Upper lobe of left lung (tissue), 4 donors: ENCODE measurements at regions not wholly inside any gene's neighbourhood (a gene's known extent, or its start where the extent isn't known, plus 50 kb on each side); places are given as distances from the start of the nearest gene placed in this dataset.
"Not testable (repeated sequence)": the region's sequence is repeated elsewhere in the genome, so short reads cannot be mapped to it uniquely, and the experiment has no call there.

ENCODE experiments used
- CTCF ChIP-seq, 6 experiments: fragments of 450-650 bp in 4 of 6; fragments of 200-600 bp in 2 of 6; sonication (generic) in 2 of 6; IDR thresholded peaks; one replicate each; pipeline ENCODE4 v1.5.1; 2016 to 2019; ENCODE audit warnings: antibody characterized with exemption in 6 of 6
- EP300 ChIP-seq, 4 donors: sonication (generic); formaldehyde crosslinking; IDR thresholded peaks; one replicate each; pipeline ENCODE4 v1.5.1; 2017; ENCODE audit warnings: antibody characterized with exemption in 4 of 4, control low read depth in 2 of 4
- POLR2A ChIP-seq, 4 donors: fragments of 450-650 bp; IDR thresholded peaks; one replicate each; pipeline ENCODE4 v1.5.1; 2016 to 2017; ENCODE audit warnings: antibody characterized with exemption in 4 of 4, mild to moderate bottlenecking in 2 of 4
- POLR2AphosphoS5 ChIP-seq, 2 donors: sonication (generic); formaldehyde crosslinking; IDR thresholded peaks; one replicate each; pipeline ENCODE4 v1.5.1; 2017; ENCODE audit warnings: antibody characterized with exemption in 2 of 2

GRCh38 chr16:64343820-64344443 is 777.9 kb downstream of the CDH11 start:
- not testable (repeated sequence) for TF ChIP-seq POLR2A, CTCF, POLR2AphosphoS5, EP300 (IDR thresholded peaks at IDR 0.05)
